ENCODE measurements at regions not wholly inside any gene's neighbourhood (a gene's known extent, or its start where the extent isn't known, plus 50 kb on each side); places are given as distances from the start of the nearest gene placed in this dataset.

- TF ChIP-seq EZH2 (IDR thresholded peaks at IDR 0.05; ENCODE audit: insufficient read depth, poor library complexity, severe bottlenecking) = no peak
- no peak for TF ChIP-seq EZH2phosphoT487 (IDR thresholded peaks at IDR 0.05; ENCODE audit: insufficient read depth, low read depth)
Measured at GRCh38 chrX:21171181-21171580, 203.0 kb upstream of the CNKSR2 start.

Measured in GM23248 (cell line).